ENCODE measurements at regions not wholly inside any gene's neighbourhood (a gene's known extent, or its start where the extent isn't known, plus 50 kb on each side); places are given as distances from the start of the nearest gene placed in this dataset.

DNA sequence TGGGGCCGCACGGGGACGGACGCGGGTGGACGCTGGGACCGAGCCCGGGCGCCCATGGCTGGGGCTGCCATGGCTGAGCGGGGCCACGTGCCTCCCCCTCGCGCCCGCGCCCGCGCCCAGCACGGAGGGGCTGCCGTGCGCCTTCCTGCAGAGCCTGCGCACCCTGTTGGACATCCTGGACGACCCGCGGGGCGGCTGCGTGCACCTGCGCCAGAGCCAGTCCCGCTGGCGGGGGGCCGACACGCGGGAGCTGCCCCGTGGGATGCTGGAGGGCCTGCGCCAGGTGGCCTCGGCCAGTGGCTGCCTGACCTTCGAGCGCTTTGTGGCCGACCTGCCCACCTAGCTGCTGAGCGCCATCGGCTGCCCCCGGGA, 72.5 kb upstream of the KCTD7 start:
- TF ChIP-seq POLR2AphosphoS5 (IDR thresholded peaks at IDR 0.05): no peak
- TF ChIP-seq, protein P1, sequence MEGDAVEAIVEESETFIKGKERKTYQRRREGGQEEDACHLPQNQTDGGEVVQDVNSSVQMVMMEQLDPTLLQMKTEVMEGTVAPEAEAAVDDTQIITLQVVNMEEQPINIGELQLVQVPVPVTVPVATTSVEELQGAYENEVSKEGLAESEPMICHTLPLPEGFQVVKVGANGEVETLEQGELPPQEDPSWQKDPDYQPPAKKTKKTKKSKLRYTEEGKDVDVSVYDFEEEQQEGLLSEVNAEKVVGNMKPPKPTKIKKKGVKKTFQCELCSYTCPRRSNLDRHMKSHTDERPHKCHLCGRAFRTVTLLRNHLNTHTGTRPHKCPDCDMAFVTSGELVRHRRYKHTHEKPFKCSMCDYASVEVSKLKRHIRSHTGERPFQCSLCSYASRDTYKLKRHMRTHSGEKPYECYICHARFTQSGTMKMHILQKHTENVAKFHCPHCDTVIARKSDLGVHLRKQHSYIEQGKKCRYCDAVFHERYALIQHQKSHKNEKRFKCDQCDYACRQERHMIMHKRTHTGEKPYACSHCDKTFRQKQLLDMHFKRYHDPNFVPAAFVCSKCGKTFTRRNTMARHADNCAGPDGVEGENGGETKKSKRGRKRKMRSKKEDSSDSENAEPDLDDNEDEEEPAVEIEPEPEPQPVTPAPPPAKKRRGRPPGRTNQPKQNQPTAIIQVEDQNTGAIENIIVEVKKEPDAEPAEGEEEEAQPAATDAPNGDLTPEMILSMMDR (IDR thresholded peaks at IDR 0.05): no peak
- no peak for TF ChIP-seq POLR2A (IDR thresholded peaks at IDR 0.05)
- no peak for TF ChIP-seq EP300 (IDR thresholded peaks at IDR 0.05)
